ENCODE measurements at regions not wholly inside any gene's neighbourhood (a gene's known extent, or its start where the extent isn't known, plus 50 kb on each side); places are given as distances from the start of the nearest gene placed in this dataset.

DNA sequence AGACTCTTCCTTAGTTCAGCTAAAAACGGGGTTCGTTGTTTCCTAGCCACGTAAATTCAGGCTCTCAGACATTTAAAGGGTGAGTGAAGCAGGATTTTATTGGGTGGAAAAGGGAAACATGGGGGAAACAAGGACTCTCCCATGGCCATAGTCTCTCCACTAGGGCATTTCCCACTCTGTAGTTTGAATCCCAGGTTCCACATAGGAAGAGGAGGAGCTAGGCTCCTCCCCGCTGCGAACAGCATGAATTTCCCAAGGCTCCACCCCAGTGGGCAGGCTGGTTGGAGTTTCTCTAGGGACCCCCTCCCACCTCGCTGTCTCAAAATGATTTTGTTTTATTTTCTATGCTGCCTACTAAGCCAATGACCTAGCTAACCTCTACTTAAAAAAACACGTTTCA lies 2170.8 kb upstream of the PCDH20 start:
- Histone ChIP-seq H3K9me3 (no peaks in the 10 kb centered on the region), H3K36me3 (no peaks in the 10 kb centered on the region), H3K27me3 (no peaks in the 10 kb centered on the region), H3K4me3 (ENCODE audit: low read depth, low read length) (no peak overlapping the region), H3K4me1 (no peaks in the 10 kb centered on the region)
- TF ChIP-seq, protein P1, sequence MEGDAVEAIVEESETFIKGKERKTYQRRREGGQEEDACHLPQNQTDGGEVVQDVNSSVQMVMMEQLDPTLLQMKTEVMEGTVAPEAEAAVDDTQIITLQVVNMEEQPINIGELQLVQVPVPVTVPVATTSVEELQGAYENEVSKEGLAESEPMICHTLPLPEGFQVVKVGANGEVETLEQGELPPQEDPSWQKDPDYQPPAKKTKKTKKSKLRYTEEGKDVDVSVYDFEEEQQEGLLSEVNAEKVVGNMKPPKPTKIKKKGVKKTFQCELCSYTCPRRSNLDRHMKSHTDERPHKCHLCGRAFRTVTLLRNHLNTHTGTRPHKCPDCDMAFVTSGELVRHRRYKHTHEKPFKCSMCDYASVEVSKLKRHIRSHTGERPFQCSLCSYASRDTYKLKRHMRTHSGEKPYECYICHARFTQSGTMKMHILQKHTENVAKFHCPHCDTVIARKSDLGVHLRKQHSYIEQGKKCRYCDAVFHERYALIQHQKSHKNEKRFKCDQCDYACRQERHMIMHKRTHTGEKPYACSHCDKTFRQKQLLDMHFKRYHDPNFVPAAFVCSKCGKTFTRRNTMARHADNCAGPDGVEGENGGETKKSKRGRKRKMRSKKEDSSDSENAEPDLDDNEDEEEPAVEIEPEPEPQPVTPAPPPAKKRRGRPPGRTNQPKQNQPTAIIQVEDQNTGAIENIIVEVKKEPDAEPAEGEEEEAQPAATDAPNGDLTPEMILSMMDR (IDR thresholded peaks at IDR 0.05; ENCODE audit: low read depth, low read length) = no peak
- DNase-seq = no peak

- no peak for DNase-seq
- TF ChIP-seq, protein P1 (IDR thresholded peaks at IDR 0.05; ENCODE audit: low read depth, low read length) = no peak
- no peaks in the 10 kb centered on the region for H3K36me3 ChIP-seq
Observed at GRCh38 chr13:63578796-63579195, 2163.1 kb upstream of the PCDH20 start.

DNA sequence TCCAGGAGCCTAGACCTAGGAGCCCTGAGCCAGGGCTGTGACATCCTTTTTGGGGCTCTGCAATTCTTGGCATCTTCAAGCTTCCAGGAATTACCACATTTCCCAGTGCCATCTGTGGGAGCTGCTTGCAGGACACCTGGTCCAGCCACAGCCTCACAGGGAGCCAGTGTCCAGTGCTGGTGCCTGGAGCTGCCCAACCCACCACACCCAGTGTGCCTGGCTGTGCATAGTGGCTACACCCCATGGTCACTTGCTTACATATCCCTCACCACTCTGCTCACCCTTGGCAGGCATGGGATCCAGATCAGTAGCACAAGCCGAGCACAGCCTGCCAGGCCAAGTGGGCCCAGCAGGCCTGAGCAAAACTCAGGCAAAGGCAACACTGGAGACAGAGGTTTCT lies 2151.4 kb upstream of the PCDH20 start:
- no peaks in the 10 kb centered on the region for H3K9me3 ChIP-seq
- TF ChIP-seq, protein P1 (IDR thresholded peaks at IDR 0.05; ENCODE audit: low read depth, low read length) = no peak
- no peaks in the 10 kb centered on the region for H3K36me3 ChIP-seq
- no peaks in the 10 kb centered on the region for H3K4me1 ChIP-seq
- no peak for DNase-seq
- H3K4me3 ChIP-seq (ENCODE audit: low read depth, low read length) = no peak overlapping the region
- H3K27me3 ChIP-seq = no peaks in the 10 kb centered on the region

More at GRCh38 chr13:63578796-63579195, 2163.1 kb upstream of the PCDH20 start:
- Histone ChIP-seq H3K4me3 (ENCODE audit: low read depth, low read length) (no peak overlapping the region), H3K27me3 (no peaks in the 10 kb centered on the region), H3K4me1 (no peaks in the 10 kb centered on the region), H3K9me3 (no peaks in the 10 kb centered on the region)

GRCh38 chr13:63554157-63554556 lies 2138.5 kb upstream of the PCDH20 start:
- Histone ChIP-seq H3K4me1 (peaks cover 8% of the 10 kb centered on the region; the same call in 1 of the 2 replicates), H3K9me3 (0 out of 2 replicates have a peak, but pooled peaks cover 2% of the 10 kb centered on the region), H3K36me3 (no peaks in the 10 kb centered on the region), H3K27me3 (no peaks in the 10 kb centered on the region), H3K4me3 (ENCODE audit: low read depth, low read length) (no peak overlapping the region)
- no peak for DNase-seq
- TF ChIP-seq, protein P1 (IDR thresholded peaks at IDR 0.05; ENCODE audit: low read depth, low read length) = no peak

GRCh38 chr13:63551731-63552130 lies 2136.1 kb upstream of the PCDH20 start:
- 0 out of 2 replicates have a peak, but pooled peaks cover 2% of the 10 kb centered on the region for H3K9me3 ChIP-seq
- no peak overlapping the region for H3K4me3 ChIP-seq (ENCODE audit: low read depth, low read length)
- H3K36me3 ChIP-seq = no peaks in the 10 kb centered on the region
- H3K27me3 ChIP-seq = no peaks in the 10 kb centered on the region
- peaks cover 8% of the 10 kb centered on the region; the same call in 1 of the 2 replicates for H3K4me1 ChIP-seq
- TF ChIP-seq, protein P1 (IDR thresholded peaks at IDR 0.05; ENCODE audit: low read depth, low read length) = no peak
- no peak for DNase-seq

- no peaks in the 10 kb centered on the region for H3K9me3 ChIP-seq
- H3K4me3 ChIP-seq (ENCODE audit: low read depth, low read length) = no peak overlapping the region
- H3K4me1 ChIP-seq = peaks cover 8% of the 10 kb centered on the region
- no peaks in the 10 kb centered on the region for H3K36me3 ChIP-seq
- H3K27me3 ChIP-seq = no peaks in the 10 kb centered on the region
- no peak for DNase-seq
- TF ChIP-seq, protein P1 (IDR thresholded peaks at IDR 0.05; ENCODE audit: low read depth, low read length) = no peak
Observed at GRCh38 chr13:63546524-63546923, 2130.9 kb upstream of the PCDH20 start.

Measured in BE2C (cell line).